IMR-90 (cell line): ENCODE measurements at regions not wholly inside any gene's neighbourhood (a gene's known extent, or its start where the extent isn't known, plus 50 kb on each side); places are given as distances from the start of the nearest gene placed in this dataset.

Source experiments
- CHD1 ChIP-seq: IDR thresholded peaks from 2 replicates; pipeline ENCODE4 v1.6.1; 2012; ENCODE audit warnings: low read depth, low read length, improper control_type of control experiment
- RFX5 ChIP-seq: IDR thresholded peaks from 2 replicates; pipeline ENCODE4 v1.8.0; 2012; ENCODE audit warnings: low read depth, mild to moderate bottlenecking, low read length, moderate library complexity
- TF ChIP-seq, protein P1 (sequence below): conservative IDR thresholded peaks from 2 replicates; pipeline ENCODE4 v1.5.1; 2012; ENCODE audit warnings: mild to moderate bottlenecking, low read depth, low read length, improper control_type of control experiment

GRCh38 chr7:96424411-96424810 is 102.5 kb upstream of the SLC25A13 start:
- TF ChIP-seq, protein P1, sequence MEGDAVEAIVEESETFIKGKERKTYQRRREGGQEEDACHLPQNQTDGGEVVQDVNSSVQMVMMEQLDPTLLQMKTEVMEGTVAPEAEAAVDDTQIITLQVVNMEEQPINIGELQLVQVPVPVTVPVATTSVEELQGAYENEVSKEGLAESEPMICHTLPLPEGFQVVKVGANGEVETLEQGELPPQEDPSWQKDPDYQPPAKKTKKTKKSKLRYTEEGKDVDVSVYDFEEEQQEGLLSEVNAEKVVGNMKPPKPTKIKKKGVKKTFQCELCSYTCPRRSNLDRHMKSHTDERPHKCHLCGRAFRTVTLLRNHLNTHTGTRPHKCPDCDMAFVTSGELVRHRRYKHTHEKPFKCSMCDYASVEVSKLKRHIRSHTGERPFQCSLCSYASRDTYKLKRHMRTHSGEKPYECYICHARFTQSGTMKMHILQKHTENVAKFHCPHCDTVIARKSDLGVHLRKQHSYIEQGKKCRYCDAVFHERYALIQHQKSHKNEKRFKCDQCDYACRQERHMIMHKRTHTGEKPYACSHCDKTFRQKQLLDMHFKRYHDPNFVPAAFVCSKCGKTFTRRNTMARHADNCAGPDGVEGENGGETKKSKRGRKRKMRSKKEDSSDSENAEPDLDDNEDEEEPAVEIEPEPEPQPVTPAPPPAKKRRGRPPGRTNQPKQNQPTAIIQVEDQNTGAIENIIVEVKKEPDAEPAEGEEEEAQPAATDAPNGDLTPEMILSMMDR = no peak
- TF ChIP-seq CHD1 (no peak), RFX5 (no peak)
